Choroid plexus epithelial cell (primary cell): ENCODE measurements at regions not wholly inside any gene's neighbourhood (a gene's known extent, or its start where the extent isn't known, plus 50 kb on each side); places are given as distances from the start of the nearest gene placed in this dataset.
"Not testable (repeated sequence)": the region's sequence is repeated elsewhere in the genome, so short reads cannot be mapped to it uniquely, and the experiment has no call there.

Experiments used
- DNase-seq: peaks from one replicate; pipeline ENCODE4 v3.0.0-alpha.2; 2010; ENCODE audit warnings: low read depth
- H3K4me3 ChIP-seq: 2 replicates; pipeline ENCODE4 v1.5.1; 2011; ENCODE audit warnings: low read depth, mild to moderate bottlenecking, control low read depth, low read length, moderate library complexity
- CTCF ChIP-seq: conservative IDR thresholded peaks from 2 replicates; pipeline ENCODE4 v1.5.1; 2011; ENCODE audit warnings: low read depth, mild to moderate bottlenecking, control low read depth, inconsistent platforms, low read length, moderate library complexity

GRCh38 chr20:6299456-6299855 lies 176.6 kb upstream of the FERMT1 start:
- DNase-seq = no peak
- no peak for TF ChIP-seq CTCF
- H3K4me3 ChIP-seq = no peak overlapping the region

GRCh38 chr20:6298049-6298448 lies 175.2 kb upstream of the FERMT1 start:
- H3K4me3 ChIP-seq = no peak overlapping the region
- DNase-seq = no peak
- TF ChIP-seq CTCF = no peak

- no peak for DNase-seq
- no peak overlapping the region for H3K4me3 ChIP-seq
- no peak for TF ChIP-seq CTCF
Observed at GRCh38 chr20:6295867-6296256, 173.0 kb upstream of the FERMT1 start.

GRCh38 chr20:6295127-6295866 lies 172.5 kb upstream of the FERMT1 start:
- TF ChIP-seq CTCF = no peak
- DNase-seq = no peak
- no peak overlapping the region for H3K4me3 ChIP-seq

- no peak for TF ChIP-seq CTCF
- H3K4me3 ChIP-seq = no peak overlapping the region
- DNase-seq = no peak
Observed at GRCh38 chr20:6287471-6287870, 164.6 kb upstream of the FERMT1 start.

- TF ChIP-seq CTCF = no peak
- no peak overlapping the region for H3K4me3 ChIP-seq
- DNase-seq = no peak
Observed at GRCh38 chr20:6282642-6283041, 159.8 kb upstream of the FERMT1 start.

- TF ChIP-seq CTCF = no peak
- DNase-seq = peak; percentile 67
- H3K4me3 ChIP-seq = no peak overlapping the region
Observed at GRCh38 chr20:6277661-6278240, 154.9 kb upstream of the FERMT1 start.

GRCh38 chr20:6270404-6270803 lies 147.6 kb upstream of the FERMT1 start:
- not testable (repeated sequence) for H3K4me3 ChIP-seq, DNase-seq
